Tibial nerve (tissue), 3 donors: ENCODE measurements at regions not wholly inside any gene's neighbourhood (a gene's known extent, or its start where the extent isn't known, plus 50 kb on each side); places are given as distances from the start of the nearest gene placed in this dataset.

Source experiments
- POLR2A ChIP-seq, 2 donors: fragments of 450-650 bp; IDR thresholded peaks; one replicate each; pipeline ENCODE4 v1.6.1; 2017; ENCODE audit warnings: antibody characterized with exemption in 2 of 2, mild to moderate bottlenecking in 2 of 2, moderate library complexity in 2 of 2
- TF ChIP-seq, protein P1 (sequence below), 5 experiments: fragments of 200-600 bp in 3 of 5; fragments of 450-650 bp in 2 of 5; sonication (generic) in 3 of 5; IDR thresholded peaks; one replicate each; pipeline ENCODE4 v1.5.1; 2016 to 2019; ENCODE audit warnings: antibody characterized with exemption in 5 of 5, mild to moderate bottlenecking in 3 of 5, moderate library complexity in 2 of 5

DNA sequence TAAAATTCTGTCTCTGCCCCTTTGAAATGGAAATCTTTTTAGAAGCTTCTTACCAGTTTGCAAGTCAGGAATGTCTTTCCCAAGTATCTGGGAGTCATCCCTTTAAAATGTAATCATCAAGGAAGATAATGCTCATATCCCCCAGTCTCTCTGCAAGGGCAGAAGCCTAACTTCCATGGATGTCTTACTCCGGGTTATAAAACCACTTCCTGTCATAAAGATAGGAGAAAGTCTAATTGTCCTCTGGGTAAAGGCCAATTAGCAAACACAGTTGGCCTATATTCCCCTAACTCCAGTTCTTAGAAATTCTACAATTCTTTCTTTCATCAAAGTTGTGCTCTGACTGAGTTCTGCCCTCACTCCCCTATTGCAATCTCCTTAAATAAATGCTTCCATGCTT, 1631.5 kb upstream of the LRRTM3 start:
- TF ChIP-seq, protein P1, sequence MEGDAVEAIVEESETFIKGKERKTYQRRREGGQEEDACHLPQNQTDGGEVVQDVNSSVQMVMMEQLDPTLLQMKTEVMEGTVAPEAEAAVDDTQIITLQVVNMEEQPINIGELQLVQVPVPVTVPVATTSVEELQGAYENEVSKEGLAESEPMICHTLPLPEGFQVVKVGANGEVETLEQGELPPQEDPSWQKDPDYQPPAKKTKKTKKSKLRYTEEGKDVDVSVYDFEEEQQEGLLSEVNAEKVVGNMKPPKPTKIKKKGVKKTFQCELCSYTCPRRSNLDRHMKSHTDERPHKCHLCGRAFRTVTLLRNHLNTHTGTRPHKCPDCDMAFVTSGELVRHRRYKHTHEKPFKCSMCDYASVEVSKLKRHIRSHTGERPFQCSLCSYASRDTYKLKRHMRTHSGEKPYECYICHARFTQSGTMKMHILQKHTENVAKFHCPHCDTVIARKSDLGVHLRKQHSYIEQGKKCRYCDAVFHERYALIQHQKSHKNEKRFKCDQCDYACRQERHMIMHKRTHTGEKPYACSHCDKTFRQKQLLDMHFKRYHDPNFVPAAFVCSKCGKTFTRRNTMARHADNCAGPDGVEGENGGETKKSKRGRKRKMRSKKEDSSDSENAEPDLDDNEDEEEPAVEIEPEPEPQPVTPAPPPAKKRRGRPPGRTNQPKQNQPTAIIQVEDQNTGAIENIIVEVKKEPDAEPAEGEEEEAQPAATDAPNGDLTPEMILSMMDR (IDR thresholded peaks at IDR 0.05): no peak
- no peak for TF ChIP-seq POLR2A (IDR thresholded peaks at IDR 0.05)
